Karpas-422 (cell line): ENCODE measurements at regions not wholly inside any gene's neighbourhood (a gene's known extent, or its start where the extent isn't known, plus 50 kb on each side); places are given as distances from the start of the nearest gene placed in this dataset.

Experiments used
- DNase-seq: peaks from one replicate; pipeline ENCODE4 v3.0.0-alpha.2; 2015
- H2AFZ ChIP-seq: fragments of 200-600 bp; sonication (generic); 2 replicates; pipeline ENCODE4 v1.6.1; 2014; ENCODE audit warnings: antibody characterized with exemption, low read length, mixed read lengths
- H3K27ac ChIP-seq: fragments of 200-600 bp; sonication (generic); 2 replicates; pipeline ENCODE4 v1.5.1; 2014; ENCODE audit warnings: mild to moderate bottlenecking, low read length, moderate library complexity
- H3K27me3 ChIP-seq: fragments of 200-600 bp; sonication (generic); 2 replicates; pipeline ENCODE4 v1.6.1; 2014; ENCODE audit warnings: low read length, mixed read lengths
- H3K36me3 ChIP-seq: fragments of 200-600 bp; sonication (generic); 2 replicates; pipeline ENCODE4 v1.6.1; 2014; ENCODE audit warnings: low read length, mixed read lengths; ENCODE audit not compliant: insufficient read depth
- H3K4me1 ChIP-seq: fragments of 200-600 bp; sonication (generic); 2 replicates; pipeline ENCODE4 v1.6.1; 2014; ENCODE audit warnings: mild to moderate bottlenecking, low read length, mixed read lengths
- H3K4me2 ChIP-seq: fragments of 200-600 bp; sonication (generic); 2 replicates; pipeline ENCODE4 v1.6.1; 2014; ENCODE audit warnings: low read length, low read depth, mild to moderate bottlenecking; ENCODE audit not compliant: poor library complexity, severe bottlenecking
- H3K4me3 ChIP-seq: fragments of 200-600 bp; sonication (generic); 2 replicates; pipeline ENCODE4 v1.5.1; 2014; ENCODE audit warnings: mild to moderate bottlenecking, antibody characterized with exemption, low read length, mixed read lengths
- H3K79me2 ChIP-seq: fragments of 200-600 bp; sonication (generic); 2 replicates; pipeline ENCODE4 v1.6.1; 2014; ENCODE audit warnings: mild to moderate bottlenecking, low read length, mixed read lengths
- H3K9ac ChIP-seq: fragments of 200-600 bp; sonication (generic); 2 replicates; pipeline ENCODE4 v1.6.0; 2014; ENCODE audit warnings: low read length
- H3K9me2 ChIP-seq: fragments of 200-600 bp; sonication (generic), shearing (Covaris generic); replicated peaks from 2 replicates; pipeline ENCODE4 v1.6.0; 2014; ENCODE audit warnings: mild to moderate bottlenecking, low read length, moderate library complexity; ENCODE audit not compliant: insufficient read depth
- H3K9me3 ChIP-seq: fragments of 300-700, 200-600 bp; sonication (generic); 2 replicates; pipeline ENCODE4 v1.6.1; 2014; ENCODE audit warnings: low read length, mixed read lengths
- H4K20me1 ChIP-seq: fragments of 200-600 bp; sonication (generic); 2 replicates; pipeline ENCODE4 v1.6.1; 2014; ENCODE audit warnings: mild to moderate bottlenecking, antibody characterized with exemption, low read length, low read depth; ENCODE audit not compliant: insufficient read depth

GRCh38 chr10:36198322-36198721 lies 556.2 kb upstream of the FZD8 start:
- Histone ChIP-seq H3K36me3 (no peaks in the 10 kb centered on the region), H3K4me3 (no peak overlapping the region), H3K9me3 (no peaks in the 10 kb centered on the region), H3K4me1 (no peaks in the 10 kb centered on the region), H4K20me1 (no peaks in the 10 kb centered on the region), H3K27me3 (no peaks in the 10 kb centered on the region), H3K27ac (no peak overlapping the region), H3K79me2 (no peaks in the 10 kb centered on the region), H2AFZ (no peak overlapping the region), H3K9me2 (no peaks in the 10 kb centered on the region), H3K4me2 (no peak overlapping the region), H3K9ac (no peak overlapping the region)
- DNase-seq, result no peak

GRCh38 chr10:36195364-36195763 lies 553.3 kb upstream of the FZD8 start:
- Histone ChIP-seq H2AFZ (no peak overlapping the region), H3K36me3 (no peaks in the 10 kb centered on the region), H3K4me2 (no peak overlapping the region), H3K4me3 (no peak overlapping the region), H3K27ac (no peak overlapping the region), H3K79me2 (no peaks in the 10 kb centered on the region), H3K4me1 (no peaks in the 10 kb centered on the region), H3K9me3 (peaks cover 11% of the 10 kb centered on the region; the same call in 1 of the 2 replicates), H3K9ac (no peak overlapping the region), H3K9me2 (no peaks in the 10 kb centered on the region), H3K27me3 (no peaks in the 10 kb centered on the region), H4K20me1 (no peaks in the 10 kb centered on the region)
- no peak for DNase-seq

- Histone ChIP-seq H3K4me2 (no peak overlapping the region), H3K4me3 (no peak overlapping the region), H4K20me1 (no peaks in the 10 kb centered on the region), H3K27ac (no peak overlapping the region), H3K36me3 (no peaks in the 10 kb centered on the region), H3K9me3 (peaks cover 11% of the 10 kb centered on the region), H3K9me2 (no peaks in the 10 kb centered on the region), H3K27me3 (no peaks in the 10 kb centered on the region), H3K4me1 (no peaks in the 10 kb centered on the region), H2AFZ (no peak overlapping the region), H3K79me2 (no peaks in the 10 kb centered on the region), H3K9ac (no peak overlapping the region)
- no peak for DNase-seq
These were observed 552.2 kb upstream of the FZD8 start for GRCh38 chr10:36194276-36194675.

GRCh38 chr10:36191009-36191408 lies 548.9 kb upstream of the FZD8 start:
- Histone ChIP-seq H3K4me3 (no peak overlapping the region), H3K9ac (no peak overlapping the region), H3K79me2 (no peaks in the 10 kb centered on the region), H3K36me3 (no peaks in the 10 kb centered on the region), H3K27me3 (no peaks in the 10 kb centered on the region), H2AFZ (no peak overlapping the region), H3K4me2 (no peak overlapping the region), H4K20me1 (no peaks in the 10 kb centered on the region), H3K9me3 (peaks cover 11% of the 10 kb centered on the region), H3K9me2 (no peaks in the 10 kb centered on the region), H3K4me1 (no peaks in the 10 kb centered on the region), H3K27ac (no peak overlapping the region)
- no peak for DNase-seq

DNA sequence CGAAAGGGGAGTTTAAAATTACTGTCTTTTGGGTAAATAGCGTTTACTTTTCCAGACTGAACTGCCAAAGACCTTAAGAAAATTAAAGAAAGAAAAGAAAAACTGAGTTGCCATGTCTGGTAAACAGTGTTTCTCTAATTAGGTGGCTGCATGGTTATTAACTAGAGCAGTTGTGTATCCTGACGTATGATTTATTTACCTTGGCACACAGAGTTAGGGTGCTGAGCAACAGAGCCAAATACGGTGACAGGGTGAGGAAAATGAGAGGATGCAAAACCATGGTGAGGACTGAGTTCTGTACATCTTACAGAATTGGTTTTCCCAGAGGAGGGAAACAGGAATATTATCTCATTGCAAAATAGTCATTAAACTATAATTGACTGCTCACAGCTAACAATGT lies 546.4 kb upstream of the FZD8 start:
- no peak overlapping the region for H3K27ac ChIP-seq
- no peaks in the 10 kb centered on the region for H3K79me2 ChIP-seq
- no peak overlapping the region for H3K9ac ChIP-seq
- H3K9me3 ChIP-seq, result peaks cover 11% of the 10 kb centered on the region
- no peaks in the 10 kb centered on the region for H3K27me3 ChIP-seq
- H3K4me3 ChIP-seq, result no peak overlapping the region
- H3K9me2 ChIP-seq, result no peaks in the 10 kb centered on the region
- H3K36me3 ChIP-seq, result no peaks in the 10 kb centered on the region
- DNase-seq, result no peak
- H3K4me2 ChIP-seq, result no peak overlapping the region
- H4K20me1 ChIP-seq, result no peaks in the 10 kb centered on the region
- no peak overlapping the region for H2AFZ ChIP-seq
- H3K4me1 ChIP-seq, result no peaks in the 10 kb centered on the region

DNA sequence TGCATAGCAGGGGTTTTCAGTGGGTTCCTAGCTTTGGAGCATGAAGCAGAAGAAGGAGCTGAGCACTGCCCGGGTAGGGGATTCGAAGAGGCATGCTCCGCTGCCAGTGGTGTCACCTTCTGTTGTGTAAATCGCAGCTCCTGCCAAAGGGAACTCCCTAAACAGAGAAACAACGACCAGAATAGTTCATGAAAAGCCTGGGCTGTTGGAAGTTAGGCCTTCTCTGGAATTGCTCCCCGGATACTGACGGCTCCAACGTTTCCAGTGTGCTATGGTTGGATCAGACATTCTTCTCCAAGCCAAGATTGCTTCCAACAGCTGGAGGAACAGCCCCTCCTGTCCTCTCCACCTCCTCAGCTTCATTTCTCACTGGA lies 546.0 kb upstream of the FZD8 start:
- H3K4me2 ChIP-seq, result no peak overlapping the region
- H3K4me1 ChIP-seq, result no peaks in the 10 kb centered on the region
- H3K4me3 ChIP-seq, result no peak overlapping the region
- peaks cover 11% of the 10 kb centered on the region for H3K9me3 ChIP-seq
- H3K27ac ChIP-seq, result no peak overlapping the region
- no peak for DNase-seq
- no peak overlapping the region for H2AFZ ChIP-seq
- H3K79me2 ChIP-seq, result no peaks in the 10 kb centered on the region
- H3K36me3 ChIP-seq, result no peaks in the 10 kb centered on the region
- H3K9me2 ChIP-seq, result no peaks in the 10 kb centered on the region
- no peak overlapping the region for H3K9ac ChIP-seq
- no peaks in the 10 kb centered on the region for H4K20me1 ChIP-seq
- H3K27me3 ChIP-seq, result no peaks in the 10 kb centered on the region

DNA sequence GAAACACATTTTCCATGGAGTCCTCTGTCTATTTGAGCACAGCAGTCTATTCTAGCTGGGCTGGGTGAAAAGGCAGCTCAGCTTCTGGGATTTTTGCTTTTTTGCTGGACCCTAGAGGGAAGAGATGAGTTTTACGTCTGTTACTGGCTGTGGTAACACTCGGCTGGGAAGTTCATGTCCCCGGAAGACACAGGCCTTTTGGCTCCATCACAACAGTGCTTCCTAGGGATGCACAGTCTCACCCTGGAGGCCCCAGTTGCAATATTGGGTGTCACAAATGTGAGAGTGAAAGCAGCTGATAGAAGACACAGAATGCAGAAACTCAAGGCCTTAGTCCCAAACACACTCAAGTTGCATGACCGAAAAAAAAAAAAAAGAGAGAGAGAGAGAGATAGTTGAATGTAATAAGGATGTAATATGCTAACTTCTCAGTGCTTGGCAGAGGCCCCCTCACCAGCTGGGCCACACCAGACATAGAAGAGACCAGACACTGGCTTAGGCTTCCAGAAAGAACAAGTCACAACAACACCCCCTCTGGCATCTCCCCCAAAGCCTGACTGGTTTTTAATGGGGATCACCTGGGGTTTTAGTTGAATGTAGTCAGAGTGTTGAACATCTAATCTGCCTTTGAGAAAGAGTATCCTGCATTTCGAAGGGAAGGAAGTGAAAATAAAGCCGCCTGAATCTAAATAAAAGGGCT lies 545.4 kb upstream of the FZD8 start:
- Histone ChIP-seq H3K27me3 (no peaks in the 10 kb centered on the region), H3K4me1 (no peaks in the 10 kb centered on the region), H3K9ac (no peak overlapping the region), H4K20me1 (no peaks in the 10 kb centered on the region), H3K4me2 (no peak overlapping the region), H3K4me3 (no peak overlapping the region), H3K27ac (no peak overlapping the region), H2AFZ (no peak overlapping the region), H3K9me2 (no peaks in the 10 kb centered on the region), H3K9me3 (peaks cover 11% of the 10 kb centered on the region), H3K79me2 (no peaks in the 10 kb centered on the region), H3K36me3 (no peaks in the 10 kb centered on the region)
- DNase-seq, result no peak

DNA sequence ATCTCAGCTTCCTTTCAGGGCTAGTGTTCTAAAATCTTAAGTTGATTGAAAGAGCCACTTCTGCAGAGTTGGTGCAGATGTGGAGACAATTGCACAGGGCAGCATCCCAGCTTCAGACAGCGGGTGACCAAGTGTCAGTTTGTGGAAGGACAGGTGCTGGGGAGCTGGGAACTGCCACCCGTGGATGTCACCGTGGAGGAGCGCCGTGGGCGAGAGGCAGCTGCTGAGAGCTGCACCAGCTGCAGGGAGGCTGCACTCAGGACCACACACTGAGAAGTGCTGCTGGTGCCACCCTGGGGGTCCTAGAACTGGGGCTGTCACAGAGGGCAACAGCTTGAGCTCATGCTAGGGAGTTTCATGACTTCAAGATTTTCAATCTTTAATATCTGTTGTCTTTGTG lies 543.0 kb upstream of the FZD8 start:
- no peak overlapping the region for H3K27ac ChIP-seq
- H4K20me1 ChIP-seq, result no peaks in the 10 kb centered on the region
- no peak for DNase-seq
- H3K79me2 ChIP-seq, result no peaks in the 10 kb centered on the region
- no peak overlapping the region for H2AFZ ChIP-seq
- no peaks in the 10 kb centered on the region for H3K9me2 ChIP-seq
- no peak overlapping the region for H3K4me3 ChIP-seq
- H3K4me2 ChIP-seq, result no peak overlapping the region
- H3K36me3 ChIP-seq, result no peaks in the 10 kb centered on the region
- H3K9ac ChIP-seq, result no peak overlapping the region
- no peaks in the 10 kb centered on the region; the same call in 1 of the 2 replicates for H3K9me3 ChIP-seq
- no peaks in the 10 kb centered on the region for H3K27me3 ChIP-seq
- H3K4me1 ChIP-seq, result no peaks in the 10 kb centered on the region

DNA sequence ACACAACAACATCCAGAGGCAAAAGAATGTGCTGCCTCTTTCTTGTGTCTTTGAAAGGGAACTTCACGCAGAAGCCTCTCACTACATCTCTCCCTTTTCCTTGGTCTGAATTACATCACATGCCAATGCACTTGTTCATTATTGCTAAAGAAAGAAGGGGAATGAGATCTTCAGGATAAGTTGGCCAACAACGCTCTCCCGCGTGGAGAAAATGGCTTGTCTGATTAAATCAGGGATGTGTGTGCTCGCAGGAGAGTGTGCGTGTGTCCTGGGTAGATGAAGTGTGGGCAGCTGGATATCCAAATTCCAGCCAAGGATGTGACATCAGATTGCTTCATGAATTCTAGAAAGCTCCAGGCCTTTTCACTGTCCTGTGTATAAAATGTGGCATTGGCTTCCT lies 541.6 kb upstream of the FZD8 start:
- Histone ChIP-seq H3K9me3 (no peaks in the 10 kb centered on the region), H3K4me1 (no peaks in the 10 kb centered on the region)

More for the DNA sequence above, 541.6 kb upstream of the FZD8 start:
- no peak overlapping the region for H2AFZ ChIP-seq
- no peak for DNase-seq
- no peaks in the 10 kb centered on the region for H3K36me3 ChIP-seq
- H3K4me3 ChIP-seq, result no peak overlapping the region
- no peaks in the 10 kb centered on the region for H3K27me3 ChIP-seq
- no peaks in the 10 kb centered on the region for H3K79me2 ChIP-seq
- no peaks in the 10 kb centered on the region for H3K9me2 ChIP-seq
- H4K20me1 ChIP-seq, result no peaks in the 10 kb centered on the region
- no peak overlapping the region for H3K9ac ChIP-seq
- H3K4me2 ChIP-seq, result no peak overlapping the region
- no peak overlapping the region for H3K27ac ChIP-seq
